ENCODE measurements at regions not wholly inside any gene's neighbourhood (a gene's known extent, or its start where the extent isn't known, plus 50 kb on each side); places are given as distances from the start of the nearest gene placed in this dataset.

GRCh38 chr2:19538411-19538963, 180.1 kb upstream of the OSR1 start:
- Histone ChIP-seq H3K27me3 (no peaks in the 10 kb centered on the region), H3K4me1 (peaks cover 24% of the 10 kb centered on the region), H3K4me3 (no peak overlapping the region), H3K36me3 (no peaks in the 10 kb centered on the region), H3K9me3 (no peaks in the 10 kb centered on the region), H3K27ac (no peak overlapping the region)
- intact Hi-C loops (cut with DNase I): no loop called here
- TF ChIP-seq CTCF (IDR thresholded peaks at IDR 0.05) (no peak), POLR2A (IDR thresholded peaks at IDR 0.05) (no peak), POLR2AphosphoS5 (IDR thresholded peaks at IDR 0.05; ENCODE audit: insufficient read depth in 1 of 2, low read depth in 1 of 2) (peak in 1 of 2 donors; percentile 48)
- DNase-seq (ENCODE audit: extremely low spot score in 2 of 2): no peak

DNA sequence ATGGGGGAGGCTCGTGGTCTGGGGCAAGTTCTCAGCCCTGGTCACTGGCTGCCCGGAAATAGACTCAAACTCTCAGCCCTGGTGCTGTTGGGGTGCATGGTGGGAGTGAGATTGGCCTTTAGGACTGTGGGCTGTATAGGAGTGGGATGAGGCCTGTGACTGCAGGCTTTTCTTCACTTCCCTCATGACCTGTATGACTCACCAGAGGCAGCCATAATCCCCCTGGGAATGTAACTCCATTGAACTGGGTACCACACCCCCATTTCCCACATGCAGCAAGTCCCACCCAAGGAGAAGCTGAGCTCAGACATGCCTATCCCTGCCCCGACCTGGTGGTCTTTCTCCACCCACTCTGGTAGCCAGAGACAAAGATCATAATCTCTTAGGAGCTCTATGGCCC, 177.7 kb upstream of the OSR1 start:
- DNase-seq (ENCODE audit: extremely low spot score in 2 of 2): no peak
- no peaks in the 10 kb centered on the region for H3K9me3 ChIP-seq

DNA sequence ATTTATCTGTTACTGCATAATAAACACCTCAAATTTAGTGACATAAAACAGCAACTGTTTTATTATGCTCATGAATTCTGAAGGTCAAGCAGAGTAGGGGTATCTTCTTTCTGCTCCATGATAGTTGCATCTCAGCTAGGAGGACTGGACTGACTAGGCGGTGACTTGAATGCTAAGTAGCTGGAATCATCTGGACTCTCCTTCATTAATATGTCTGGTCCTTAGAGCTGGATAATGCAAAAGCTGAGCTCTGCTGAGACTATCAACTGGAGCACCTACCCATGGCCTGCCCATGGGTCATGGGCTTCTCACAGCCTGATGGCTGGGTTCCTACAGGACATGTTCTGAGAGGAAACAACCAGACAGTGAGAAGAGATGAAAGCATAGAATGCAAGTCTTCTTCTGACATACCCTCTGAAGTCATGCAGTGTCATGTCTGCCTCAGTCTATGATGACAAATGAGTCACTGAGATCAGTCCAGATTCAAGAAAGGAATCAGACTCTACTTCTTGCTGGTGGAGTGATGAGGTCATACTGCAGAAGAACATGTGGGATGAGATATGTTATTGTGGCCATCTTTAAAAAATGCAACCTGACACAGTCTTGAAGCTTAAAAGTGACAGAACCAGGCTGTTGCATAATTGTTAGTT, 174.2 kb upstream of the OSR1 start:
- Histone ChIP-seq H3K4me3 (no peak overlapping the region), H3K4me1 (no peaks in the 10 kb centered on the region), H3K9me3 (no peaks in the 10 kb centered on the region), H3K27me3 (no peaks in the 10 kb centered on the region), H3K36me3 (no peaks in the 10 kb centered on the region), H3K27ac (no peak overlapping the region)
- intact Hi-C loops (cut with DNase I): no loop called here
- TF ChIP-seq CTCF (IDR thresholded peaks at IDR 0.05): no peak
- no peak for TF ChIP-seq POLR2A (IDR thresholded peaks at IDR 0.05)
- no peak for TF ChIP-seq POLR2AphosphoS5 (IDR thresholded peaks at IDR 0.05; ENCODE audit: insufficient read depth in 1 of 2, low read depth in 1 of 2)
- no peak for DNase-seq (ENCODE audit: extremely low spot score in 2 of 2)

More for the DNA sequence above, 177.7 kb upstream of the OSR1 start:
- no peaks in the 10 kb centered on the region for H3K27me3 ChIP-seq
- intact Hi-C loops (cut with DNase I): no loop called here
- peaks cover 8% of the 10 kb centered on the region for H3K4me1 ChIP-seq
- H3K36me3 ChIP-seq: no peaks in the 10 kb centered on the region
- no peak overlapping the region for H3K4me3 ChIP-seq
- no peak overlapping the region for H3K27ac ChIP-seq
- TF ChIP-seq POLR2AphosphoS5 (IDR thresholded peaks at IDR 0.05; ENCODE audit: insufficient read depth in 1 of 2, low read depth in 1 of 2): no peak
- no peak for TF ChIP-seq POLR2A (IDR thresholded peaks at IDR 0.05)
- no peak for TF ChIP-seq CTCF (IDR thresholded peaks at IDR 0.05)

DNA sequence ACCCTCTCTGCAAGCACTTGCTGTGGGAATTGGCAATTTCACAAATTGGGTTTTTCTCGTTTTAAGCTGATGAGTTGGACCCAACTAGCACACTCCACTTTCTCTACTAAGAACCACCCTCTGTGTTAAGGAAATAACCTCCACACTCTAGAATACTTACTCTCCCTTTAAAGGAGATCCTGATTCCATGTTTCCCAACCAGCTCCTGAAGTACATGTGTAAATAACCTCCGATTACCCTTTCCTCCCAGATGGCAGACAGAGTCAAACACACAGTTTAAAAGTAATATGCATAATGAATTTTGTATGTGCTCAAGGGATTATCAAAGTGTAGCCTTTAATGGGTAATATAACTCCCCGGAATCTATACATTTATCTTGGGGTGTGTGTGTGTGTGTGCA, 171.3 kb upstream of the OSR1 start:
- Histone ChIP-seq H3K27ac (no peak overlapping the region), H3K4me3 (no peak overlapping the region), H3K4me1 (no peaks in the 10 kb centered on the region), H3K9me3 (no peaks in the 10 kb centered on the region), H3K27me3 (no peaks in the 10 kb centered on the region), H3K36me3 (no peaks in the 10 kb centered on the region)
- TF ChIP-seq POLR2AphosphoS5 (IDR thresholded peaks at IDR 0.05; ENCODE audit: insufficient read depth in 1 of 2, low read depth in 1 of 2) (no peak), POLR2A (IDR thresholded peaks at IDR 0.05) (no peak), CTCF (IDR thresholded peaks at IDR 0.05) (no peak)
- intact Hi-C loops (cut with DNase I): no loop called here
- no peak for DNase-seq (ENCODE audit: extremely low spot score in 2 of 2)

GRCh38 chr2:19527771-19528170, 169.3 kb upstream of the OSR1 start:
- intact Hi-C loops (cut with DNase I): no loop called here
- Histone ChIP-seq H3K4me1 (no peaks in the 10 kb centered on the region), H3K27me3 (no peaks in the 10 kb centered on the region), H3K9me3 (no peaks in the 10 kb centered on the region), H3K36me3 (no peaks in the 10 kb centered on the region), H3K27ac (no peak overlapping the region), H3K4me3 (no peak overlapping the region)
- no peak for DNase-seq (ENCODE audit: extremely low spot score in 2 of 2)
- no peak for TF ChIP-seq POLR2AphosphoS5 (IDR thresholded peaks at IDR 0.05; ENCODE audit: insufficient read depth in 1 of 2, low read depth in 1 of 2)
- TF ChIP-seq CTCF (IDR thresholded peaks at IDR 0.05): no peak
- no peak for TF ChIP-seq POLR2A (IDR thresholded peaks at IDR 0.05)

Data from vagina (tissue), 2 donors.